Lower leg skin (tissue), 3 donors: ENCODE measurements at regions not wholly inside any gene's neighbourhood (a gene's known extent, or its start where the extent isn't known, plus 50 kb on each side); places are given as distances from the start of the nearest gene placed in this dataset.

Source experiments
- CTCF ChIP-seq, 3 donors: fragments of 450-650 bp; IDR thresholded peaks; one replicate each; pipeline ENCODE4 v1.5.1; 2016; ENCODE audit warnings: antibody characterized with exemption in 3 of 3, mild to moderate bottlenecking in 3 of 3, moderate library complexity in 2 of 3
- POLR2A ChIP-seq, 2 donors: fragments of 450-650 bp; IDR thresholded peaks; one replicate each; pipeline ENCODE4 v1.6.1; 2016 to 2017; ENCODE audit warnings: antibody characterized with exemption in 2 of 2, mild to moderate bottlenecking in 1 of 2, moderate library complexity in 1 of 2

- no peak for TF ChIP-seq POLR2A (IDR thresholded peaks at IDR 0.05)
- no peak for TF ChIP-seq CTCF (IDR thresholded peaks at IDR 0.05)
Measured at GRCh38 chr7:130961128-130961601, 227.2 kb upstream of the KLF14 start.
